Tibial nerve (tissue), 4 donors: ENCODE measurements at regions not wholly inside any gene's neighbourhood (a gene's known extent, or its start where the extent isn't known, plus 50 kb on each side); places are given as distances from the start of the nearest gene placed in this dataset.

Source experiments
- DNase-seq, 2 donors: peaks; one replicate each; pipeline ENCODE4 v3.0.0-alpha.2; 2019; ENCODE audit warnings: low spot score in 2 of 2
- H3K27ac ChIP-seq, 4 donors: fragments of 200-600 bp; sonication (generic) in 3 of 4; one replicate each; pipeline ENCODE4 v1.5.1; 2017 to 2019; ENCODE audit warnings: mild to moderate bottlenecking in 1 of 4
- H3K27me3 ChIP-seq, 2 donors: fragments of 200-600 bp; sonication (generic) in 1 of 2; one replicate each; pipeline versions ENCODE4 v1.5.1 to v1.6.0; 2017 to 2019
- H3K36me3 ChIP-seq, 3 donors: fragments of 200-600 bp; sonication (generic); one replicate each; pipeline ENCODE4 v1.5.1; 2018 to 2019
- H3K4me1 ChIP-seq, 4 donors: fragments of 200-600 bp; sonication (generic) in 3 of 4; one replicate each; pipeline ENCODE4 v1.5.1; 2017 to 2019
- H3K4me3 ChIP-seq, 4 donors: fragments of 200-600 bp; sonication (generic) in 3 of 4; one replicate each; pipeline ENCODE4 v1.5.1; 2017 to 2019; ENCODE audit warnings: mild to moderate bottlenecking in 1 of 4, moderate library complexity in 1 of 4
- H3K9me3 ChIP-seq, 4 donors: fragments of 200-600 bp; sonication (generic) in 3 of 4; one replicate each; pipeline ENCODE4 v1.5.1; 2017 to 2019
- CTCF ChIP-seq, 5 experiments: fragments of 200-600 bp in 3 of 5; fragments of 450-650 bp in 2 of 5; sonication (generic) in 3 of 5; IDR thresholded peaks; one replicate each; pipeline ENCODE4 v1.5.1; 2016 to 2019; ENCODE audit warnings: antibody characterized with exemption in 5 of 5, mild to moderate bottlenecking in 3 of 5, moderate library complexity in 2 of 5
- EP300 ChIP-seq, 2 donors: sonication (generic); formaldehyde crosslinking; IDR thresholded peaks; one replicate each; pipeline ENCODE4 v1.6.1; 2017; ENCODE audit warnings: antibody characterized with exemption in 2 of 2, mild to moderate bottlenecking in 1 of 2
- POLR2A ChIP-seq, 2 donors: fragments of 450-650 bp; IDR thresholded peaks; one replicate each; pipeline ENCODE4 v1.6.1; 2017; ENCODE audit warnings: antibody characterized with exemption in 2 of 2, mild to moderate bottlenecking in 2 of 2, moderate library complexity in 2 of 2
- WGBS, 2 donors: methylation state at CpG; one replicate each; pipeline ENCODE4 v1.1.5; 2018; 5-methylcytosine and 5-hydroxymethylcytosine counted together

GRCh38 chr2:138335036-138335435 is 166.5 kb upstream of the SPOPL start:
- Histone ChIP-seq H3K9me3 (no peaks in the 10 kb centered on the region), H3K36me3 (no peaks in the 10 kb centered on the region), H3K4me3 (no peak overlapping the region), H3K27me3 (no peaks in the 10 kb centered on the region), H3K27ac (no peak overlapping the region), H3K4me1 (no peaks in the 10 kb centered on the region)
- DNase-seq: no peak
- TF ChIP-seq POLR2A (IDR thresholded peaks at IDR 0.05) (no peak), EP300 (IDR thresholded peaks at IDR 0.05) (no peak), CTCF (IDR thresholded peaks at IDR 0.05) (no peak)

- WGBS, 2 donors: 86 to 97% methylated on average over 2 of the region's 2 CpGs
- Histone ChIP-seq H3K27ac (no peak overlapping the region), H3K36me3 (no peaks in the 10 kb centered on the region), H3K4me3 (no peak overlapping the region), H3K4me1 (no peaks in the 10 kb centered on the region), H3K27me3 (no peaks in the 10 kb centered on the region), H3K9me3 (no peaks in the 10 kb centered on the region)
- no peak for DNase-seq
- no peak for TF ChIP-seq CTCF (IDR thresholded peaks at IDR 0.05)
Measured at GRCh38 chr2:138336146-138336545, 165.4 kb upstream of the SPOPL start.

GRCh38 chr2:138355244-138355643 is 146.3 kb upstream of the SPOPL start:
- WGBS, 2 donors: 93 to 96% methylated on average over 2 of the region's 2 CpGs
- Histone ChIP-seq H3K4me3 (no peak overlapping the region), H3K36me3 (no peaks in the 10 kb centered on the region), H3K27me3 (no peaks in the 10 kb centered on the region), H3K4me1 (peaks cover 0 to 8% (median 0%) of the 10 kb centered on the region in 4 donors), H3K27ac (no peak overlapping the region), H3K9me3 (no peaks in the 10 kb centered on the region)
- DNase-seq: no peak
- TF ChIP-seq CTCF (IDR thresholded peaks at IDR 0.05): no peak
- no peak for TF ChIP-seq EP300 (IDR thresholded peaks at IDR 0.05)
- TF ChIP-seq POLR2A (IDR thresholded peaks at IDR 0.05): no peak

- H3K9me3 ChIP-seq: no peaks in the 10 kb centered on the region
- 16 to 25% methylated on average over 4 of the region's 4 CpGs for WGBS, 2 donors
Measured at GRCh38 chr2:138356178-138356577, 145.4 kb upstream of the SPOPL start.

GRCh38 chr2:138359532-138359931 is 142.0 kb upstream of the SPOPL start:
- WGBS, 2 donors: 92% methylated on average over 1 of the region's 1 CpG
- Histone ChIP-seq H3K4me1 (peaks cover 0 to 13% (median 0%) of the 10 kb centered on the region in 4 donors), H3K9me3 (no peaks in the 10 kb centered on the region), H3K27me3 (no peaks in the 10 kb centered on the region), H3K36me3 (no peaks in the 10 kb centered on the region), H3K4me3 (no peak overlapping the region), H3K27ac (no peak overlapping the region)
- TF ChIP-seq CTCF (IDR thresholded peaks at IDR 0.05): no peak
- no peak for TF ChIP-seq POLR2A (IDR thresholded peaks at IDR 0.05)
- no peak for TF ChIP-seq EP300 (IDR thresholded peaks at IDR 0.05)
- DNase-seq: no peak

More at GRCh38 chr2:138356178-138356577, 145.4 kb upstream of the SPOPL start:
- peak in 1 of 2 donors; percentile 32 for DNase-seq
- no peak overlapping the region for H3K27ac ChIP-seq
- no peak overlapping the region for H3K4me3 ChIP-seq
- no peaks in the 10 kb centered on the region for H3K36me3 ChIP-seq
- peaks cover 0 to 8% (median 0%) of the 10 kb centered on the region in 4 donors for H3K4me1 ChIP-seq
- H3K27me3 ChIP-seq: no peaks in the 10 kb centered on the region
- peak in 1 of 2 donors; percentile 60 for TF ChIP-seq EP300 (IDR thresholded peaks at IDR 0.05)
- no peak for TF ChIP-seq CTCF (IDR thresholded peaks at IDR 0.05)
